ENCODE measurements at regions not wholly inside any gene's neighbourhood (a gene's known extent, or its start where the extent isn't known, plus 50 kb on each side); places are given as distances from the start of the nearest gene placed in this dataset.

DNA sequence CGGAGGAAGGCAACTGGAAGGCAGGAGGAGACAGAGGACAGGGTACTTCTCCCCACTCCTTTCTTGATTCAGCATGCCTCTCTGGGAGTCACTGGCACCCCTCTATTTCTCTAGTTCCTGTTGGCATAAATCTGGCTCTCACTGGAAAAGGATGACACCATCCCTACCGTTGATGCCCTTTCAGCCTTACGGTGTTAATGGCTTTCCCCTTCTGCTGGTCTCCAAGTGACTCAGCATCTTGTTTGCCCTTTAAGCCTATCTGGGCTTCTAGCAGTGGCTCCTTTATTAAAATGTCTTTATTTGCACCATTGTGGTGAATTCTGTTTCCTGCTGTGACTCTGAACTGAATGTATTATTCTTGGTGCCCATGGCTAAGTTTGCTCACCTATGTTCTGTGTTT lies 227.3 kb upstream of the GLRA1 start:
- no peak for FAIRE-seq
- TF ChIP-seq ZNF302 (CRISPR knock-in tag; IDR thresholded peaks at IDR 0.05) (no peak), TFCP2L1 (CRISPR knock-in tag; IDR thresholded peaks at IDR 0.05) (no peak), BHLHE40 (IDR thresholded peaks at IDR 0.05; ENCODE audit: low read depth, low read length) (no peak), EHMT2 (IDR thresholded peaks at IDR 0.05; ENCODE audit: low read depth) (no peak), ESRRA (IDR thresholded peaks at IDR 0.05; ENCODE audit: borderline replicate concordance, low read length) (no peak), FOSB (CRISPR knock-in tag; IDR thresholded peaks at IDR 0.05) (no peak), MAX (IDR thresholded peaks at IDR 0.05) (no peak), CTCF (IDR thresholded peaks at IDR 0.05) (no peak), GATA3 (IDR thresholded peaks at IDR 0.05; ENCODE audit: borderline replicate concordance) (no peak), FOSL2 (IDR thresholded peaks at IDR 0.05) (no peak), FOSL2 (CRISPR knock-in tag; IDR thresholded peaks at IDR 0.05) (no peak), CEBPB (IDR thresholded peaks at IDR 0.05) (no peak), RCOR1 (IDR thresholded peaks at IDR 0.05; ENCODE audit: low read depth, low read length) (no peak), PHF8 (IDR thresholded peaks at IDR 0.05; ENCODE audit: borderline replicate concordance, low read depth) (no peak), RFX5 (IDR thresholded peaks at IDR 0.05) (no peak)
- TF ChIP-seq, protein P1, sequence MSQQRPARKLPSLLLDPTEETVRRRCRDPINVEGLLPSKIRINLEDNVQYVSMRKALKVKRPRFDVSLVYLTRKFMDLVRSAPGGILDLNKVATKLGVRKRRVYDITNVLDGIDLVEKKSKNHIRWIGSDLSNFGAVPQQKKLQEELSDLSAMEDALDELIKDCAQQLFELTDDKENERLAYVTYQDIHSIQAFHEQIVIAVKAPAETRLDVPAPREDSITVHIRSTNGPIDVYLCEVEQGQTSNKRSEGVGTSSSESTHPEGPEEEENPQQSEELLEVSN (IDR thresholded peaks at IDR 0.05; ENCODE audit: borderline replicate concordance, low read depth): no peak
- CTCF ChIA-PET: interaction anchor here (1.3 kb wide), 1 partner anchor 9 kb away, joined by 5 read pairs; no protein-coding TSS in a partner anchor
- Histone ChIP-seq H3K4me1 (no peaks in the 10 kb centered on the region), H3K9me3 (no peaks in the 10 kb centered on the region), H3K4me2 (no peak overlapping the region), H3K27ac (no peak overlapping the region), H3K4me3 (no peak overlapping the region)
- DNase-seq (ENCODE audit: low read depth in 1 of 2, low spot score in 1 of 2): peak in 1 of 2 experiments; percentile 4
- WGBS (ENCODE audit: missing lambda C conversion rate): 41% methylated on average over 3 of the region's 3 CpGs
- no peak for ATAC-seq
- POLR2A ChIA-PET: no interaction called here

DNA sequence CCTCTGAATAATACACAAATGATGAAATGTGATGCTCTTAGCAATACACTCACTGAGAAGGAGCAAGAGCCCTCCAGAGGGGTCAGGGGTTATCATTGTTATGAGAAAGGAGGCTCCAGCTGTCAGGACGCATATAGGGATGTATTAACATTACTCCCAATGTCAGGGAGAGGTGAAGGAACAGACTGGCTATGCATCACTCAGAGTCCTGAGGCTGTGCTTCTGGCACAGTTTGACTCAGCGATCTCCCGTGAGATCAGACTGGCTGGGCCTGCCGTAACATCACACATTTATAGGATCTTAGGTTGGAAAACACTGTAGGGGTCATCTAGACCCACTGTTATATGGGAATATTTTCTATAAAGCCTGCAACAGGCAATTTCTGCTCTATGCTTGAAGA lies 226.5 kb upstream of the GLRA1 start:
- POLR2A ChIA-PET: no interaction called here
- DNase-seq (ENCODE audit: low read depth in 1 of 2, low spot score in 1 of 2) (no peak), ATAC-seq (no peak), FAIRE-seq (no peak)
- Histone ChIP-seq H3K4me3 (no peak overlapping the region), H3K9me3 (no peaks in the 10 kb centered on the region), H3K4me2 (no peak overlapping the region), H3K27ac (no peak overlapping the region), H3K4me1 (no peaks in the 10 kb centered on the region)
- no peak for TF ChIP-seq CHD2 (IDR thresholded peaks at IDR 0.05; ENCODE audit: low read length, partially characterized antibody)
- no peak for TF ChIP-seq EHMT2 (IDR thresholded peaks at IDR 0.05; ENCODE audit: low read depth)
- no peak for TF ChIP-seq BCL3 (IDR thresholded peaks at IDR 0.05)
- no peak for TF ChIP-seq ESRRA (IDR thresholded peaks at IDR 0.05; ENCODE audit: borderline replicate concordance, low read length)
- no peak for TF ChIP-seq RAD21 (conservative IDR thresholded peaks at IDR 0.05 in 1 of 2, IDR thresholded peaks at IDR 0.05 in 1 of 2)
- TF ChIP-seq TFCP2L1 (CRISPR knock-in tag; IDR thresholded peaks at IDR 0.05): no peak
- TF ChIP-seq RFX5 (IDR thresholded peaks at IDR 0.05): no peak
- no peak for TF ChIP-seq GATA3 (IDR thresholded peaks at IDR 0.05; ENCODE audit: borderline replicate concordance)
- CTCF ChIA-PET: interaction anchor here (1.3 kb wide), 1 partner anchor 8 kb away, joined by 5 read pairs; no protein-coding TSS in a partner anchor
- WGBS (ENCODE audit: missing lambda C conversion rate): 66% methylated on average over 4 of the region's 4 CpGs

GRCh38 chr5:152147286-152147685 lies 222.6 kb upstream of the GLRA1 start:
- no peak overlapping the region for H3K4me3 ChIP-seq
- FAIRE-seq: no peak
- no peaks in the 10 kb centered on the region for H3K4me1 ChIP-seq
- H3K27ac ChIP-seq: no peak overlapping the region
- TF ChIP-seq GATA3 (IDR thresholded peaks at IDR 0.05; ENCODE audit: borderline replicate concordance) (no peak), HEYL (CRISPR knock-in tag; IDR thresholded peaks at IDR 0.05) (no peak), ZNF302 (CRISPR knock-in tag; IDR thresholded peaks at IDR 0.05) (no peak), RARB (CRISPR knock-in tag; IDR thresholded peaks at IDR 0.05) (no peak), RNF2 (IDR thresholded peaks at IDR 0.05; ENCODE audit: borderline replicate concordance, low read depth) (no peak), EHF (CRISPR knock-in tag; IDR thresholded peaks at IDR 0.05) (no peak), HOXA7 (CRISPR knock-in tag; IDR thresholded peaks at IDR 0.05) (no peak), ATOH8 (CRISPR knock-in tag; IDR thresholded peaks at IDR 0.05; ENCODE audit: low read depth) (no peak), ZFP36 (IDR thresholded peaks at IDR 0.05; ENCODE audit: borderline replicate concordance, partially characterized antibody) (no peak), RAD21 (conservative IDR thresholded peaks at IDR 0.05 in 1 of 2, IDR thresholded peaks at IDR 0.05 in 1 of 2) (no peak), NR3C1 (IDR thresholded peaks at IDR 0.05) (no peak)
- CTCF ChIA-PET: no interaction called here
- POLR2A ChIA-PET: no interaction called here
- H3K9me3 ChIP-seq: no peaks in the 10 kb centered on the region
- H3K4me2 ChIP-seq: no peak overlapping the region
- ATAC-seq: no peak
- no peak for DNase-seq (ENCODE audit: low read depth in 1 of 2, low spot score in 1 of 2)
